PC-9 (cell line): ENCODE measurements at regions not wholly inside any gene's neighbourhood (a gene's known extent, or its start where the extent isn't known, plus 50 kb on each side); places are given as distances from the start of the nearest gene placed in this dataset.

Source experiments
- BruUV-seq: library from RNA; stranded (reverse); fragments of 400-500 nt; replicated peaks from 2 replicates; lab custom pipeline; 2021; lab: Mats Ljungman, UMichigan
- CTCF ChIA-PET: fragments of 300-600 bp; sonication (Branson Sonifier 250); formaldehyde crosslinking; loops from one replicate; lab custom pipeline; 2022; ENCODE audit warnings: antibody characterized with exemption; lab: Charles Lee
- POLR2A ChIA-PET: fragments of 300-600 bp; sonication (Branson Sonifier 250); formaldehyde crosslinking; loops from one replicate; lab custom pipeline; 2022; ENCODE audit warnings: antibody characterized with exemption; ENCODE audit not compliant: unreplicated experiment; lab: Charles Lee
- DNase-seq, 2 experiments: peaks; one replicate each; pipeline versions ENCODE4 v3.0.0 to v3.0.0-alpha.2; 2015 to 2022; ENCODE audit warnings: mixed read lengths in 1 of 2
- H2AFZ ChIP-seq: fragments of 200-600 bp; sonication (generic); 2 replicates; pipeline ENCODE4 v1.8.1; 2017; ENCODE audit warnings: antibody characterized with exemption
- H3F3A ChIP-seq: fragments of 200-600 bp; sonication (generic); 2 replicates; pipeline ENCODE4 v1.8.1; 2017; ENCODE audit warnings: antibody characterized with exemption, mild to moderate bottlenecking, low read depth; ENCODE audit not compliant: insufficient read depth
- H3K27ac ChIP-seq: fragments of 200-600 bp; sonication (generic); 2 replicates; pipeline ENCODE4 v1.6.1; 2016; ENCODE audit warnings: mixed run types
- H3K27me3 ChIP-seq: fragments of 200-600 bp; sonication (generic); 2 replicates; pipeline ENCODE4 v1.6.1; 2016; ENCODE audit warnings: low read depth, mixed run types; ENCODE audit not compliant: insufficient read depth
- H3K36me3 ChIP-seq: fragments of 200-600 bp; sonication (generic); 2 replicates; pipeline ENCODE4 v1.6.1; 2016; ENCODE audit warnings: low read depth, mixed run types
- H3K4me1 ChIP-seq: fragments of 200-600 bp; sonication (generic); replicated peaks from 2 replicates; pipeline ENCODE4 v1.6.1; 2016; ENCODE audit warnings: mixed run types; ENCODE audit not compliant: insufficient read depth
- H3K4me2 ChIP-seq: fragments of 200-600 bp; sonication (generic); 2 replicates; pipeline ENCODE4 v1.6.1; 2017; ENCODE audit warnings: mixed run types
- H3K4me3 ChIP-seq: fragments of 200-600 bp; sonication (generic); 2 replicates; pipeline ENCODE4 v1.6.1; 2016; ENCODE audit warnings: mixed run types
- H3K79me2 ChIP-seq: fragments of 200-600 bp; sonication (generic); 2 replicates; pipeline ENCODE4 v1.6.1; 2017; ENCODE audit warnings: low read depth, mixed run types
- H3K9me2 ChIP-seq: fragments of 200-600 bp; sonication (generic); 2 replicates; pipeline ENCODE4 v1.8.1; 2017; ENCODE audit warnings: mild to moderate bottlenecking; ENCODE audit not compliant: insufficient read depth
- H3K9me3 ChIP-seq: fragments of 200-600 bp; sonication (generic); 2 replicates; pipeline ENCODE4 v1.8.1; 2016; ENCODE audit warnings: low read depth; ENCODE audit not compliant: insufficient read depth
- H4K20me1 ChIP-seq: fragments of 200-600 bp; sonication (generic); 2 replicates; pipeline ENCODE4 v1.8.1; 2017; ENCODE audit not compliant: insufficient read depth
- CTCF ChIP-seq: fragments of 200-600 bp; sonication (generic); conservative IDR thresholded peaks from 2 replicates; pipeline ENCODE4 v1.6.1; 2017; ENCODE audit warnings: mixed run types, antibody characterized with exemption, mild to moderate bottlenecking, moderate library complexity
- EZH2 ChIP-seq: fragments of 200-600 bp; sonication (generic); IDR thresholded peaks from 2 replicates; pipeline ENCODE4 v1.8.0; 2017; ENCODE audit warnings: antibody characterized with exemption, low read depth
- intact Hi-C: fragments of 100-400 bp; cut with micrococcal nuclease; formaldehyde crosslinking; loops from one replicate; pipeline ENCODE4 v1.10.0; 2022; ENCODE audit not compliant: unreplicated experiment

GRCh38 chr10:28926932-28927331, 249.6 kb downstream of the BAMBI start:
- no peaks in the 10 kb centered on the region for H3K36me3 ChIP-seq
- H3K4me2 ChIP-seq = no peak overlapping the region
- H4K20me1 ChIP-seq = no peaks in the 10 kb centered on the region
- no peak overlapping the region for H2AFZ ChIP-seq
- H3K79me2 ChIP-seq = no peaks in the 10 kb centered on the region
- H3K27ac ChIP-seq = no peak overlapping the region
- no peak for DNase-seq
- ChIA-PET CTCF (no interaction called here), POLR2A (no interaction called here)
- no peaks in the 10 kb centered on the region for H3K9me2 ChIP-seq
- H3F3A ChIP-seq = no peaks in the 10 kb centered on the region
- no peak for TF ChIP-seq CTCF
- no peak for TF ChIP-seq EZH2
- intact Hi-C loops = no loop called here
- no peak overlapping the region for H3K4me3 ChIP-seq
- no peaks in the 10 kb centered on the region for H3K27me3 ChIP-seq
- BruUV-seq = no TSS peak
- no peaks in the 10 kb centered on the region for H3K9me3 ChIP-seq
- H3K4me1 ChIP-seq = no peaks in the 10 kb centered on the region

GRCh38 chr10:28928484-28928883, 251.2 kb downstream of the BAMBI start:
- TF ChIP-seq EZH2 (no peak), CTCF (no peak)
- CTCF ChIA-PET = no interaction called here
- POLR2A ChIA-PET = no interaction called here

GRCh38 chr10:28929942-28930341, 252.6 kb downstream of the BAMBI start:
- POLR2A ChIA-PET = no interaction called here
- Histone ChIP-seq H3K4me2 (no peak overlapping the region), H3K27ac (no peak overlapping the region), H3F3A (no peaks in the 10 kb centered on the region), H3K4me1 (no peaks in the 10 kb centered on the region), H3K27me3 (no peaks in the 10 kb centered on the region), H3K79me2 (no peaks in the 10 kb centered on the region), H3K9me2 (no peaks in the 10 kb centered on the region), H2AFZ (no peak overlapping the region), H4K20me1 (no peaks in the 10 kb centered on the region), H3K9me3 (no peaks in the 10 kb centered on the region), H3K36me3 (no peaks in the 10 kb centered on the region), H3K4me3 (no peak overlapping the region)
- TF ChIP-seq EZH2 (no peak), CTCF (no peak)
- CTCF ChIA-PET = no interaction called here
- no peak for DNase-seq
- intact Hi-C loops = no loop called here
- no TSS peak for BruUV-seq

More at GRCh38 chr10:28928484-28928883, 251.2 kb downstream of the BAMBI start:
- Histone ChIP-seq H3K79me2 (no peaks in the 10 kb centered on the region), H3K9me2 (no peaks in the 10 kb centered on the region), H3K27me3 (no peaks in the 10 kb centered on the region), H3K4me1 (no peaks in the 10 kb centered on the region), H3K4me3 (no peak overlapping the region), H3K36me3 (no peaks in the 10 kb centered on the region), H3K4me2 (no peak overlapping the region), H2AFZ (no peak overlapping the region), H3K27ac (no peak overlapping the region), H4K20me1 (no peaks in the 10 kb centered on the region), H3F3A (no peaks in the 10 kb centered on the region), H3K9me3 (no peaks in the 10 kb centered on the region)
- no TSS peak for BruUV-seq
- intact Hi-C loops = no loop called here
- peak in 1 of 2 experiments; percentile 38 for DNase-seq
